CD4-positive, alpha-beta T cell (primary cell): ENCODE measurements at regions not wholly inside any gene's neighbourhood (a gene's known extent, or its start where the extent isn't known, plus 50 kb on each side); places are given as distances from the start of the nearest gene placed in this dataset.

Source experiments
- ATAC-seq: fragments of 200-7000 bp; cut with Tn5 transposase; one replicate; pipeline ENCODE4 v1.10.0; 2022; ENCODE audit warnings: mild to moderate bottlenecking; ENCODE audit not compliant: poor library complexity
- CTCF ChIA-PET: fragments of 350-600 bp; sonication (Branson Sonifier 250); formaldehyde crosslinking; loops from one replicate; lab custom pipeline; 2021; ENCODE audit warnings: antibody characterized with exemption, inconsistent platforms; lab: Charles Lee
- POLR2A ChIA-PET: fragments of 350-600 bp; sonication (Branson Sonifier 250); formaldehyde crosslinking; loops from one replicate; lab custom pipeline; 2021; ENCODE audit warnings: antibody characterized with exemption, inconsistent platforms; lab: Charles Lee
- DNase-seq, 14 experiments: peaks; one replicate each; pipeline ENCODE4 v3.0.0-alpha.2; 2013 to 2020; ENCODE audit warnings: mixed read lengths in 2 of 14
- H3K27ac ChIP-seq, 2 donors: one replicate each; pipeline versions ENCODE4 v1.5.1 to v1.7.0; 2013; ENCODE audit warnings: low read length in 2 of 2, low read depth in 1 of 2, mild to moderate bottlenecking in 1 of 2
- H3K27me3 ChIP-seq, 2 experiments: 1 replicate in 1 of 2; 2 replicates in 1 of 2; pipeline versions ENCODE4 v1.6.1 to v1.7.0; 2013; ENCODE audit warnings: low read length in 2 of 2, control low read depth in 1 of 2, mild to moderate bottlenecking in 1 of 2, moderate library complexity in 1 of 2; ENCODE audit not compliant: insufficient read depth in 2 of 2, control insufficient read depth in 1 of 2
- H3K36me3 ChIP-seq: one replicate; pipeline ENCODE4 v1.6.1; 2013; ENCODE audit warnings: low read length, control low read depth; ENCODE audit not compliant: insufficient read depth
- H3K4me1 ChIP-seq: one replicate; pipeline ENCODE4 v1.6.1; 2013; ENCODE audit warnings: low read length, control low read depth; ENCODE audit not compliant: insufficient read depth
- H3K4me3 ChIP-seq: one replicate; pipeline ENCODE4 v1.5.1; 2013; ENCODE audit warnings: mild to moderate bottlenecking, low read length, moderate library complexity
- H3K9me3 ChIP-seq, 2 experiments: 1 replicate in 1 of 2; 2 replicates in 1 of 2; pipeline versions ENCODE4 v1.6.1 to v1.7.0; 2013; ENCODE audit warnings: low read length in 2 of 2, mild to moderate bottlenecking in 2 of 2, control low read depth in 1 of 2, moderate library complexity in 1 of 2; ENCODE audit not compliant: control insufficient read depth in 1 of 2, insufficient read depth in 1 of 2
- H3K27ac Mint-ChIP-seq: one replicate; pipeline ENCODE4 v1.8.0; 2020; ENCODE audit warnings: mixed read lengths
- H3K27me3 Mint-ChIP-seq: one replicate; pipeline ENCODE4 v1.8.0; 2021; ENCODE audit warnings: mixed read lengths
- H3K36me3 Mint-ChIP-seq: one replicate; pipeline ENCODE4 v1.8.0; 2021; ENCODE audit warnings: low read depth, mixed read lengths
- H3K4me1 Mint-ChIP-seq: one replicate; pipeline ENCODE4 v1.8.0; 2021; ENCODE audit warnings: low read depth, mixed read lengths
- H3K4me3 Mint-ChIP-seq: one replicate; pipeline ENCODE4 v1.8.0; 2020; ENCODE audit warnings: mild to moderate bottlenecking, mixed read lengths
- H3K9me3 Mint-ChIP-seq: one replicate; pipeline ENCODE4 v1.8.0; 2020; ENCODE audit warnings: mixed read lengths
- CTCF ChIP-seq: fragments of 200-600 bp; IDR thresholded peaks from one replicate; pipeline ENCODE4 v1.8.0; 2022; ENCODE audit warnings: antibody characterized with exemption, mild to moderate bottlenecking
- intact Hi-C, 2 experiments: fragments of 100-400 bp; cut with DNase I in 1 of 2; cut with micrococcal nuclease in 1 of 2; formaldehyde crosslinking; loops; one replicate each; pipeline versions ENCODE4 v1.15.1 to v1.9.0; 2023 to 2025; cut with DNase I, micrococcal nuclease

- DNase-seq (no peak), ATAC-seq (no peak)
- H3K36me3 ChIP-seq, result no peaks in the 10 kb centered on the region
- intact Hi-C loops, result no loop called here
- H3K4me3 ChIP-seq, result no peak overlapping the region
- H3K27ac ChIP-seq, result no peak overlapping the region
- Mint-ChIP-seq H3K36me3 (no peaks in the 10 kb centered on the region), H3K4me1 (no peaks in the 10 kb centered on the region), H3K27ac (no peak overlapping the region), H3K9me3 (peaks cover 10% of the 10 kb centered on the region), H3K27me3 (no peaks in the 10 kb centered on the region), H3K4me3 (no peak overlapping the region)
- POLR2A ChIA-PET, result no interaction called here
- H3K4me1 ChIP-seq, result no peaks in the 10 kb centered on the region
- CTCF ChIA-PET, result no interaction called here
- H3K27me3 ChIP-seq, result no peaks in the 10 kb centered on the region
- H3K9me3 ChIP-seq, result peaks cover 0 to 7% of the 10 kb centered on the region in 2 experiments
- TF ChIP-seq CTCF, result no peak
These were observed 1676.5 kb upstream of the PRR20A start for GRCh38 chr13:55464222-55464621.

- Histone ChIP-seq H3K27ac (no peak overlapping the region), H3K9me3 (peaks cover 6 to 7% of the 10 kb centered on the region in 2 experiments), H3K36me3 (no peaks in the 10 kb centered on the region), H3K4me1 (no peaks in the 10 kb centered on the region), H3K27me3 (no peaks in the 10 kb centered on the region), H3K4me3 (no peak overlapping the region)
- Mint-ChIP-seq H3K27me3 (no peaks in the 10 kb centered on the region), H3K27ac (no peak overlapping the region), H3K4me1 (no peaks in the 10 kb centered on the region), H3K9me3 (peaks cover 7% of the 10 kb centered on the region), H3K36me3 (no peaks in the 10 kb centered on the region), H3K4me3 (no peak overlapping the region)
- POLR2A ChIA-PET, result no interaction called here
- no peak for DNase-seq
- no peak for TF ChIP-seq CTCF
- no peak for ATAC-seq
- intact Hi-C loops, result no loop called here
- CTCF ChIA-PET, result no interaction called here
These were observed 1673.2 kb upstream of the PRR20A start for GRCh38 chr13:55467476-55467875.

GRCh38 chr13:55483626-55484158 is 1657.0 kb upstream of the PRR20A start:
- H3K36me3 Mint-ChIP-seq, result no peaks in the 10 kb centered on the region
- Histone ChIP-seq H3K9me3 (peaks cover 3 to 8% of the 10 kb centered on the region in 2 experiments), H3K27ac (no peak overlapping the region), H3K36me3 (no peaks in the 10 kb centered on the region), H3K4me3 (no peak overlapping the region), H3K4me1 (no peaks in the 10 kb centered on the region), H3K27me3 (no peaks in the 10 kb centered on the region)
- no peak for DNase-seq
- no peaks in the 10 kb centered on the region for H3K27me3 Mint-ChIP-seq
- TF ChIP-seq CTCF, result no peak
- ChIA-PET CTCF (no interaction called here), POLR2A (no interaction called here)
- H3K4me3 Mint-ChIP-seq, result no peak overlapping the region
- intact Hi-C loops, result no loop called here
- ATAC-seq, result no peak
- H3K27ac Mint-ChIP-seq, result no peak overlapping the region
- H3K9me3 Mint-ChIP-seq, result peaks cover 18% of the 10 kb centered on the region
- no peaks in the 10 kb centered on the region for H3K4me1 Mint-ChIP-seq
